MM.1S (cell line): ENCODE measurements at regions not wholly inside any gene's neighbourhood (a gene's known extent, or its start where the extent isn't known, plus 50 kb on each side); places are given as distances from the start of the nearest gene placed in this dataset.

Source experiments
- EZH2 ChIP-seq: fragments of 300-600 bp; sonication (generic); optimal IDR thresholded peaks from 2 replicates; pipeline ENCODE3; 2017; ENCODE audit warnings: low read depth, mild to moderate bottlenecking, antibody characterized with exemption, low read length, mixed read lengths
- TF ChIP-seq, protein P1 (sequence below): fragments of 300-600 bp; sonication (generic); IDR thresholded peaks from 2 replicates; pipeline ENCODE4 v1.5.1; 2016; ENCODE audit warnings: antibody characterized with exemption, low read length, mixed read lengths

DNA sequence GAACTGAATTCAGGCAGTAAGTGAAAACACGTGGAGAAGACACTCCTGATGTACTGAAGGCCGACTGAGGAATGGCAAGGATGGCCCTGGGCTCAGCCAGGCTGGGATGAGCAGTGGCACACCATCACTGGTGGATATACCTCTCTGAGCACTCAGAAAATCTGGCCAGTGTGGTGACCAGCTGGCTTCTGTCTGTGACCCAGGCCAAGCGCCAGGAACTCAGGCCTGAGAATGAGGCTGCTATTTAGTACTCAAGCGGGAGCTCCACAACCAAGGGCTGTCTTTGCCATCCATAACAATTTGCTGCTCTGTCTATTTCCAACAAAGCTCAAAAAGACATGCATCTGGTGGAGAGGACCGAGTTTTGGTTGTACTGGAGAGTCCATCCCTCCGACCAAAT lies 586.3 kb downstream of the BCL11B start:
- TF ChIP-seq EZH2 = no peak
- TF ChIP-seq, protein P1, sequence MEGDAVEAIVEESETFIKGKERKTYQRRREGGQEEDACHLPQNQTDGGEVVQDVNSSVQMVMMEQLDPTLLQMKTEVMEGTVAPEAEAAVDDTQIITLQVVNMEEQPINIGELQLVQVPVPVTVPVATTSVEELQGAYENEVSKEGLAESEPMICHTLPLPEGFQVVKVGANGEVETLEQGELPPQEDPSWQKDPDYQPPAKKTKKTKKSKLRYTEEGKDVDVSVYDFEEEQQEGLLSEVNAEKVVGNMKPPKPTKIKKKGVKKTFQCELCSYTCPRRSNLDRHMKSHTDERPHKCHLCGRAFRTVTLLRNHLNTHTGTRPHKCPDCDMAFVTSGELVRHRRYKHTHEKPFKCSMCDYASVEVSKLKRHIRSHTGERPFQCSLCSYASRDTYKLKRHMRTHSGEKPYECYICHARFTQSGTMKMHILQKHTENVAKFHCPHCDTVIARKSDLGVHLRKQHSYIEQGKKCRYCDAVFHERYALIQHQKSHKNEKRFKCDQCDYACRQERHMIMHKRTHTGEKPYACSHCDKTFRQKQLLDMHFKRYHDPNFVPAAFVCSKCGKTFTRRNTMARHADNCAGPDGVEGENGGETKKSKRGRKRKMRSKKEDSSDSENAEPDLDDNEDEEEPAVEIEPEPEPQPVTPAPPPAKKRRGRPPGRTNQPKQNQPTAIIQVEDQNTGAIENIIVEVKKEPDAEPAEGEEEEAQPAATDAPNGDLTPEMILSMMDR = no peak
